Femur (tissue), 1 donor: ENCODE measurements at regions not wholly inside any gene's neighbourhood (a gene's known extent, or its start where the extent isn't known, plus 50 kb on each side); places are given as distances from the start of the nearest gene placed in this dataset.
"Not testable (repeated sequence)": the region's sequence is repeated elsewhere in the genome, so short reads cannot be mapped to it uniquely, and the experiment has no call there.

Source experiments
- DNase-seq: peaks from one replicate; pipeline ENCODE4 v3.0.0-alpha.2; 2017

GRCh38 chr6:14296698-14297097 is 179.1 kb downstream of the CD83 start:
- DNase-seq = not testable (repeated sequence)

DNA sequence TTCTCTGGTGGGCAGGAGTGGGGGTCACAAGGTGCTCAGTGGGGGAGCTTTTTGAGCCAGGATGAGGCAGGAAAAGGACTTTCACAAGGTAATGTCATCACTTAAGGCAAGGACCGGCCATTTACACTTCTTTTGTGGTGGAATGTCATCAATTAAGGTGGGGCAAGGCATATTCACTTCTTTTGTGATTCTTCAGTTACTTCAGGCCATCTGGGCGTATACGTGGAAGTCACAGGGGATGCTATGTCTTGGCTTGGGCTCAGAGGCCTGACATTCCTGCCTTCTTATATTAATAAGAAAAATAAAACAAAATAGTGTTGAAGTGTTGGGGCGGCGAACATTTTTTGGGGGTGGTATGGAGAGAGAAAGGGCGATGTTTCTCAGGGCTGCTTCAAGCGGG is 179.5 kb downstream of the CD83 start:
- DNase-seq = not testable (repeated sequence)

DNA sequence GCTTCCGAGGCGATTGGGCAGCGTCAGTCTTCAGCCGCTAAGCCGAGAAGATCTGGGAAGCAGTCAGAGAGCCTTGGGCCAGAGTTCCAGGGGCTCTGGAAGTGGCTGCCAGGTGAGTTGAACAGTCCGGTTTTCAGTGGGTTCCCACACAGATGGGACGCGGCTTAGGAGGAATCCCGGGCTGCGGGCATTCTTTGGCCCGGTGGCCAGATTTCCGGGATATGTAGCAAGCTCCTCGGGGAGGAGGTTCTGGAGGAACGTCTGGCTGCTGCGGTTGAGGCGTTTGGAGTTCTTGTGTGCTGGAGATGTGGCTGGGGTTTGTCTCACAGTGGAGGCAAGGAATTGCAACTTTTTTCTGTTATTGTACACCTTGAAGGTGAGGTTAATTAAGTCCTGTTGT is 182.6 kb downstream of the CD83 start:
- DNase-seq = not testable (repeated sequence)

GRCh38 chr6:14300721-14301120 is 183.1 kb downstream of the CD83 start:
- DNase-seq = not testable (repeated sequence)

DNA sequence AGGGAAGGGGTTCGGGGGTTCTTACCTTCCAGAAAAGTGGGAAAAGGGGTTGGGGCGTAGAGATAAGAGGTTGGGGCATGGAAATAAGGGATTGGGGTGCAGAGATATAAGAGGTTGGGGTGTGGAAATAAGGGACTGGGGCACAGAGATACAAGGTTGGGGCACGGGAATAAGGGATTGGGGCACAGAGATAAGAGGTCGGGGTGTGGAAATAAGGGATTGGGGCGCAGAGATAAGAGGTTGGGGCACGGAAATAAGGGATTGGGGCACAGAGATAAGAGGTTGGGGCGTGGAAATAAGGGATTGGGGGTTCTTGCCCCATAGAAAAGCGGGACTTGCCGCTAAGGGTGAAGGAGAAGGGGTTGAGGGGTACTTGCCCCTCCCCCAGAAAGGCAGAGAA is 183.9 kb downstream of the CD83 start:
- DNase-seq = not testable (repeated sequence)

- no peak for DNase-seq
Measured at GRCh38 chr6:14305131-14305530, 187.6 kb downstream of the CD83 start.

GRCh38 chr6:14305624-14306023 is 188.1 kb downstream of the CD83 start:
- DNase-seq = no peak

DNA sequence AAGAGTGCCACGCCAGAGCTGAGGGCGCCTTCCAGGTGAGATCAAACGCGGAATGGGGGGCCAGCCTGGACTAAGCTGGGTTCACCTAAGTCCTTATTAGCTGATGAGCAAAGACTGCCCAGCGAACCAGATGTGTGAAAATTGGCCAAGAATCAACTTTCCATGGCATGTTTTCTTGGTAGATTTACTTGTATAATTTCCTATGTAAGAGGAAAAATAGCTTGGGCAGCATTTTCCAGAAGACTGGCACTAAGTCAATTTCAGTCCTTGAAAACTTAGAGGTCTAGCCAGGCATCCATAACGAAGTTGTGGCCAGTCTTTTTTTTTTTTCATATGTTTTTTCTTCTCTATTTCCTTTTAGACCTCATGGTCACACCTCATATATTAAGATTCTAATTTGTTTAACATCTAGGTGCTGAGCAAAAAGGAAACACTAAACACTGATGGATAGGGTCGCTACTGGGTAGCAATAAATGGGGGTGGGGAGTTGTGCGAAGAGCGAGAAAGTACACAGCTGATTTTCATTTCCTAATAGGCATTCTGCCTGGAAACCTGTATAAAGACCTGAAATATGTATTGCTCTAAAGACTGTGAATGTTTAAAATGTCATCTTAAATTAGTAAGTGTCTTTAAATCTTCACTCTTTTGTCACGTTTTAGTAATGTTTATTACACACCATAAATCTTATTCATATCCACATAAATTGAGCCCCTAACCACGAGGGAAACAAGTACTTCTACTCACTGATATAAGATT is 188.8 kb downstream of the CD83 start:
- DNase-seq = peak; percentile 46

DNA sequence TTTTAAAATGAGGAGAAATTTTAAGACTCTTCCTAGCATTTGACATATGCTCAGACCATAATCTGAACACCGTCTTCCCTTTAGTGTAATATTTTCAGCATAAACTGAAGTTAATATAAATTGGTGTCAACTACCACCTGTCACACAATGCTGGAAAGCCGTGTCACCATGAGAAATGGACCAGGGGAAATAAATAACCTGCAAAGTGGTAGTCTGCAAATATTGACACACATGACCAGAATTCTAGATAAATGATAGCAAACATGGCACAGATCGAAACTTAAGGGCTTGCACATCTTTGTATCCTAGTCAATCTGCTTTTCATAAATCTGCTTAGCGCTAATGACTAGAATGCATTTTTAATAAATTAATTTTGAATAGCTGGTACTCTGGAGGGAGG is 191.9 kb downstream of the CD83 start:
- DNase-seq = no peak

- DNase-seq = no peak
Measured at GRCh38 chr6:14309951-14310445, 192.4 kb downstream of the CD83 start.

DNA sequence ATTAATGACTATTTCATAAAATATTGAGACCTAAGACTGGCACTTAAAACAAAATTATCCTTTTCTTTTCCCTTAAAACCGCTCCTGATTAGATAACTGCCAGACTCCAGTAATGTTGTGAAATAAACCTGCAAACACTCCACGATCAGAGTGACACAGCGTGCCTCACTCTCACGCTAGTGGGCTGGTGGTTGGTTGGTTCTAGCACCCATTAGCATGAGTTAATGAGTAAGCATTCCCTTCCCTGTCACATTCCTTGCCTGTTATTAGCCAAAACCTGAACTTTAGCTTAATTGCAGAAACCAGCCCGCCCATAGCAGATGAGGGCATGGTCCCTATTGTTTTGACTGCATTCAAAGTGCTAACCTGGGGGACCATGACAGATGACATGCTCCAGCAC is 193.4 kb downstream of the CD83 start:
- DNase-seq = no peak

- DNase-seq = no peak
Measured at GRCh38 chr6:14312587-14312986, 195.0 kb downstream of the CD83 start.

DNA sequence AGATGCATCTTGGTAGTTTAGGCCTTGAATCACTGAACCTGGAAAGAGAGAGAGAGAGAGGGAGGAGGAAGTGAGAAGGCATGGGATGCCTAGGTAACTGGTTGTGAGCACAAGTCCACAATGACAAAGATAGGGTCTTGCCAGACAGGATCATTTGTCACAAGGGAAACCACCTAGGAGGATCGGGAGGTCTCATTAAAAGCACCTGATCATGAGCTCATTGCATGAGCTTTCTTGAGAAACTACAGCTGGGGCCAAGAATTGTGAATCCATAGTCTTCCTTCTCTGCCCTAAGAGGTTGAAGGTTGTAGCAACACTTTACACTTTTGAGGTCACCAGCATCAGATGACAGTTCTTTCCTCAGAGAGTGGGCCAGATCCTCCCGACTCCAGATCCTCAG is 195.7 kb downstream of the CD83 start:
- DNase-seq = no peak

DNA sequence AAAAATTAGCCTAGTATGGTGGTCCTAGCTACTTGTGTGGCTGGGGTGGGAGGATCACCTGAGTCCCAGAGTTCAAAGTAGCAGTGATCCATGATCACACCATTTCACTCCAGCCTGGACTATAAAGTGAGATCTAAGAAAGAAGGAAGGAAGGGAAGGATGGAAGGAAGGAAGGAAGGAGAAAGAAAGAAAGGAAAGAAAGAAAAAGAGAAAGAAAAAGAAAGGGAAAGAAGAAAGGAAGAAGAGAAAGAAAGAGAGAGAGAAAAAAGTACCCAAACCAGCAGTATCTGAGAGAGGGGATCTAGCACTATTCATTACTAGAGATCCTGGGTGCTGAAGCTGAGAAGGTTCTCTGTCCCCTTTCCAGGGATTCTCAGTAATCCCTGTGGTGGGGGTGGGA is 197.8 kb downstream of the CD83 start:
- no peak for DNase-seq

DNA sequence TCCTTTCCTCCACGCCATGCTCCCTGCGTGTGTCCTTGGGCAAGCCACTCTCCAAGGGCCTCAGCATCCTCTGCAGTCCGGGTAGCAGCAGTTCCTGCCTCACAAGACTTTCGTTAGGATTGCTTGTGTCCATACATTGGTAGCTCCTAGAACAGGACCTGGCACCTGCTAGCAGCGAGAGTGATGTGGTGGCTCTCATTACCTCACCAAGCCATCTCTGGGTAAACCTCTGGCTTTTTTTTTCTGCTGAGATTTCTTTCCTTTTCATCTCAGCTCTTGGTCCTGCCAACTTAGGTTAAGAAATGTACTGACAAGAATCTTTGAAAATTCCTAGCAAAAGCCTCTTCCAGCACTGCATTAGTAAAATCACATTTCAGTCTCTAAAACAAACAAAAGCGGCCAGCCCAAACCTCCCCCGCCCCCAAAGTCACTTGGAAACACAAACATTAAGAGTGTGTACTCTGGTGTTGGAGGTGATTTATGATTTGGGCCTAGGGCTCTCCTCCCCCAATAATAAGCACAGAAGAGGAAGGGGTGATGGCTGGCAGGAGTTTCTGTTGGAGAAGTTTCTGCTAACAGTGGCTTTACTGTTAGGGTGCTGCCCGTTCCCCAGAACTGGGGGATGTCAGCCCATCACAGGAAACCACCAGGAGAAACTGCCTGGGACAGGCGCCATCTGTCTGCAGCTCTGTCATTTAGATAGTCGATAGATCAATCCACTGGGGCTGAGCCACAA is 199.2 kb downstream of the CD83 start:
- DNase-seq = no peak

GRCh38 chr6:14317387-14317970 is 199.9 kb downstream of the CD83 start:
- no peak for DNase-seq

DNA sequence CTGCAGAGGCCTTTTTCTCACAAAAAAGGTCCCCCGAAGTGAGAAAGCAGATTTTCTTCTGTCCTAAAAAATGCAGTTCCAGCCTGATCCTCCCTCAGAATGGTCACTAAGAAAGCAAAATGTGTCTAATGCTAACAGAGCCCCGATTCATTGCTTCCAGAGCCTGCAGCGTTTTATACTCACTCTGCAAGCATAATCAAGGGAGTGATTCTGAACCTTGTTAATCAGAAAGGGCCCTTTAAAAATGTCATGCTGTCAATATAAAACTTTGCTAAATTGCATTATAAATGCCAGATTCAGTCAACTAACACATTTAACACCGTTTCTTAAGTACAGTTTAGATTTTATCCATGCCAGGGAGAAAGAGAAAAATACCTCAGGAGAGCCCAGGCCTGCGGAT is 202.8 kb downstream of the CD83 start:
- no peak for DNase-seq

GRCh38 chr6:14321992-14322772 is 204.6 kb downstream of the CD83 start:
- DNase-seq = no peak

DNA sequence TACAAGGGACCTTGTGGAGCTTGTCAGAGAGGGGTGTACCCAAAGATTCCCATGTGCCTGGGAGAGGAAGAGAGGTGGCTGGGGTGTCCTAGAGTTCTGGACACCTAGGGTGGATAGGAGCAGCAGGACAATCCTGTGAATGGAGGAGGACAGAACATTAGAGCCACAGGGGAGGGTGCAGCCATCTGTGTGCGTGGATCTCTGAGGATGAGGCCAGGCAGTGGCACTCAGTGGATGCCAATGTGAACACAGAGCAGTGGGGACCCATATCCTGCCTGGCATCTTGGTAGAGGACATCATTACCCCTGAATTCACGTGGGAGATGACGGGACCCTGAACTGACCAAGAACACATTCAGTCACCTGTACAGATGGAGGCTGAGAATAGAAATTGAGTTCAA is 205.3 kb downstream of the CD83 start:
- no peak for DNase-seq

GRCh38 chr6:14326774-14327173 is 209.2 kb downstream of the CD83 start:
- DNase-seq = no peak

DNA sequence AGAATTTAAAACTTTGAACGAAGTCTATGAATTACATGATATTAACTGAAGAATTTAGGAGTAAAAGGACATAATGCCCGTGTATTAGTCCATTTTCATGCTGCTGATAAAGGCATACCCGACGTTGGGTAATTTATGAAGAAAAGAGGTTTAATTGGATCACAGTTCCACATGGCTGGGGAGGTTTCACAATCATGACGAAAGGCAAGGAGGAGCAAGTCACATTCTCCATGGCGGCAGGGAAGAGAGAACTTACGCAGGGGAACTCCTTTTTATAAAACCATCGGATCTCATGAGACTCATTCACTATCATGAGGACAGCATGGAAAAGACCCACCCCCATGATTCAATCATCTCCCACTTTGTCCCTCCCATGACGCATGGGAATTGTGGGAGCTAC is 210.6 kb downstream of the CD83 start:
- no peak for DNase-seq

- no peak for DNase-seq
Measured at GRCh38 chr6:14333556-14334305, 216.2 kb downstream of the CD83 start.
